Frontal cortex (tissue), 3 donors: ENCODE measurements at regions not wholly inside any gene's neighbourhood (a gene's known extent, or its start where the extent isn't known, plus 50 kb on each side); places are given as distances from the start of the nearest gene placed in this dataset.

Experiments
- DNase-seq, 2 donors: peaks; one replicate each; pipeline ENCODE4 v3.0.0; 2012; ENCODE audit warnings: low spot score in 2 of 2
- FAIRE-seq: peaks from 2 replicates; lab custom pipeline; 2012; peaks lifted over from hg19 to GRCh38; lab: Jason Lieb, UNC
- donor health status: control.
- donor health status: control.
- donor health status: control.

GRCh38 chr1:94627771-94628498, 86.4 kb upstream of the F3 start:
- no peak for DNase-seq
- no peak for FAIRE-seq

- DNase-seq (no peak), FAIRE-seq (no peak)
Measured at GRCh38 chr1:94624203-94624602, 82.6 kb upstream of the F3 start.

- FAIRE-seq (no peak), DNase-seq (no peak)
Measured at GRCh38 chr1:94623560-94624148, 82.1 kb upstream of the F3 start.

- DNase-seq (no peak), FAIRE-seq (no peak)
Measured at GRCh38 chr1:94622757-94623156, 81.2 kb upstream of the F3 start.

GRCh38 chr1:94621802-94622201, 80.2 kb upstream of the F3 start:
- no peak for DNase-seq
- no peak for FAIRE-seq

GRCh38 chr1:94621395-94621794, 79.8 kb upstream of the F3 start:
- FAIRE-seq (no peak), DNase-seq (no peak)

GRCh38 chr1:94620345-94621031, 78.9 kb upstream of the F3 start:
- no peak for DNase-seq
- no peak for FAIRE-seq

GRCh38 chr1:94619731-94620130, 78.2 kb upstream of the F3 start:
- DNase-seq (no peak), FAIRE-seq (no peak)

- no peak for DNase-seq
- FAIRE-seq, result no peak
Measured at GRCh38 chr1:94617957-94618739, 76.6 kb upstream of the F3 start.

GRCh38 chr1:94617134-94617805, 75.7 kb upstream of the F3 start:
- DNase-seq (no peak), FAIRE-seq (no peak)

- FAIRE-seq, result no peak
- DNase-seq, result no peak
Measured at GRCh38 chr1:94616506-94616905, 74.9 kb upstream of the F3 start.

- FAIRE-seq, result no peak
- no peak for DNase-seq
Measured at GRCh38 chr1:94614996-94615395, 73.4 kb upstream of the F3 start.

- FAIRE-seq (no peak), DNase-seq (no peak)
Measured at GRCh38 chr1:94614168-94614815, 72.7 kb upstream of the F3 start.

GRCh38 chr1:94612525-94613204, 71.1 kb upstream of the F3 start:
- DNase-seq, result no peak
- FAIRE-seq, result no peak

- FAIRE-seq, result no peak
- no peak for DNase-seq
Measured at GRCh38 chr1:94611681-94612475, 70.3 kb upstream of the F3 start.

- FAIRE-seq, result no peak
- no peak for DNase-seq
Measured at GRCh38 chr1:94609619-94610018, 68.1 kb upstream of the F3 start.

- no peak for FAIRE-seq
- no peak for DNase-seq
Measured at GRCh38 chr1:94608852-94609530, 67.4 kb upstream of the F3 start.
